H9 (cell line): ENCODE measurements at regions not wholly inside any gene's neighbourhood (a gene's known extent, or its start where the extent isn't known, plus 50 kb on each side); places are given as distances from the start of the nearest gene placed in this dataset.

ENCODE experiments used
- DNase-seq: peaks from one replicate; pipeline ENCODE4 v3.0.0-alpha.2; 2017
- H2AFZ ChIP-seq: one replicate; pipeline ENCODE4 v1.6.1; 2013; ENCODE audit warnings: mild to moderate bottlenecking, low read length, control low read depth, moderate library complexity
- H2AK5ac ChIP-seq: 2 replicates; pipeline ENCODE4 v1.6.1; 2013; ENCODE audit warnings: low read length, control low read depth, mixed read lengths; ENCODE audit not compliant: insufficient read length
- H2BK120ac ChIP-seq: one replicate; pipeline ENCODE4 v1.6.1; 2013; ENCODE audit warnings: low read depth, mild to moderate bottlenecking, low read length, control low read depth, inconsistent platforms; ENCODE audit not compliant: poor library complexity, severe bottlenecking
- H2BK12ac ChIP-seq: 2 replicates; pipeline ENCODE4 v1.6.1; 2013; ENCODE audit warnings: low read length, control low read depth, mixed read lengths, low read depth; ENCODE audit not compliant: insufficient read length
- H2BK15ac ChIP-seq: 2 replicates; pipeline ENCODE4 v1.6.1; 2013; ENCODE audit warnings: low read depth, low read length, control low read depth
- H2BK20ac ChIP-seq: one replicate; pipeline ENCODE4 v1.6.1; 2013; ENCODE audit warnings: low read depth, mild to moderate bottlenecking, low read length, control low read depth, inconsistent platforms; ENCODE audit not compliant: poor library complexity, severe bottlenecking
- H2BK5ac ChIP-seq: 2 replicates; pipeline ENCODE4 v1.6.1; 2013; ENCODE audit warnings: low read length, control low read depth, mixed read lengths; ENCODE audit not compliant: insufficient read length
- H3K14ac ChIP-seq: 2 replicates; pipeline ENCODE4 v1.6.1; 2013; ENCODE audit warnings: low read length, control low read depth; ENCODE audit not compliant: insufficient read depth
- H3K18ac ChIP-seq: 2 replicates; pipeline ENCODE4 v1.6.1; 2013; ENCODE audit warnings: low read depth, mild to moderate bottlenecking, mixed read lengths, low read length, control low read depth; ENCODE audit not compliant: insufficient read length
- H3K23ac ChIP-seq: 2 replicates; pipeline ENCODE4 v1.6.1; 2013; ENCODE audit warnings: low read length, control low read depth, mixed read lengths, low read depth; ENCODE audit not compliant: insufficient read length
- H3K23me2 ChIP-seq: 2 replicates; pipeline ENCODE4 v1.6.1; 2013; ENCODE audit warnings: low read depth, mild to moderate bottlenecking, mixed read lengths, low read length, control low read depth; ENCODE audit not compliant: insufficient read length, poor library complexity, severe bottlenecking
- H3K27ac ChIP-seq: 2 replicates; pipeline ENCODE4 v1.5.1; 2013; ENCODE audit warnings: low read length, control low read depth, mixed read lengths, low read depth; ENCODE audit not compliant: insufficient read length
- H3K27me3 ChIP-seq: 2 replicates; pipeline ENCODE4 v1.6.1; 2013; ENCODE audit warnings: low read length, control low read depth, inconsistent platforms; ENCODE audit not compliant: insufficient read depth
- H3K4ac ChIP-seq: 2 replicates; pipeline ENCODE4 v1.6.1; 2013; ENCODE audit warnings: low read depth, mild to moderate bottlenecking, control low read depth, inconsistent platforms, low read length, moderate library complexity
- H3K4me1 ChIP-seq: 2 replicates; pipeline ENCODE4 v1.6.1; 2013; ENCODE audit warnings: low read length, control low read depth, inconsistent platforms; ENCODE audit not compliant: insufficient read depth
- H3K4me2 ChIP-seq: 2 replicates; pipeline ENCODE4 v1.6.1; 2013; ENCODE audit warnings: low read length, control low read depth, mixed read lengths; ENCODE audit not compliant: insufficient read length, insufficient read depth
- H3K56ac ChIP-seq: 2 replicates; pipeline ENCODE4 v1.6.1; 2013; ENCODE audit warnings: low read depth, mild to moderate bottlenecking, mixed read lengths, low read length, control low read depth; ENCODE audit not compliant: insufficient read length
- H3K79me1 ChIP-seq: 2 replicates; pipeline ENCODE4 v1.6.1; 2013; ENCODE audit warnings: low read depth, mild to moderate bottlenecking, moderate library complexity, low read length, control low read depth, inconsistent platforms; ENCODE audit not compliant: insufficient read depth, poor library complexity, severe bottlenecking
- H3K79me2 ChIP-seq: 2 replicates; pipeline ENCODE4 v1.6.1; 2013; ENCODE audit warnings: low read length, control low read depth, inconsistent platforms; ENCODE audit not compliant: insufficient read depth
- H3K9ac ChIP-seq: 2 replicates; pipeline ENCODE4 v1.6.1; 2013; ENCODE audit warnings: low read length, control low read depth, mixed read lengths; ENCODE audit not compliant: insufficient read length; ENCODE audit errors: extremely low read depth
- H3K9me3 ChIP-seq: one replicate; pipeline ENCODE4 v1.6.1; 2013; ENCODE audit warnings: low read depth, low read length, inconsistent platforms; ENCODE audit not compliant: control insufficient read depth
- H3T11ph ChIP-seq: one replicate; pipeline ENCODE4 v1.6.1; 2013; ENCODE audit warnings: mild to moderate bottlenecking, low read length, control low read depth, inconsistent platforms
- H4K20me1 ChIP-seq: one replicate; pipeline ENCODE4 v1.6.1; 2013; ENCODE audit not compliant: control insufficient read depth, insufficient read length, insufficient read depth
- H4K5ac ChIP-seq: 2 replicates; pipeline ENCODE4 v1.6.1; 2013; ENCODE audit warnings: low read depth, mild to moderate bottlenecking, mixed read lengths, low read length, control low read depth; ENCODE audit not compliant: insufficient read length
- H4K8ac ChIP-seq: replicated peaks from 2 replicates; pipeline ENCODE4 v1.6.1; 2013; ENCODE audit warnings: low read length, control low read depth, mixed read lengths, low read depth; ENCODE audit not compliant: insufficient read length
- H4K91ac ChIP-seq: 2 replicates; pipeline ENCODE4 v1.6.1; 2013; ENCODE audit warnings: low read depth, mild to moderate bottlenecking, moderate library complexity, mixed read lengths, low read length, control low read depth; ENCODE audit not compliant: insufficient read length
- H3K27ac Mint-ChIP-seq, 3 experiments: 2 replicates in 2 of 3; 3 replicates in 1 of 3; pipeline ENCODE4 v1.8.0; 2020 to 2021; ENCODE audit warnings: mixed read lengths in 3 of 3, mild to moderate bottlenecking in 1 of 3, moderate library complexity in 1 of 3
- H3K27me3 Mint-ChIP-seq: 2 replicates; pipeline ENCODE4 v1.8.0; 2021; ENCODE audit warnings: low read depth, mild to moderate bottlenecking, moderate library complexity, mixed read lengths
- H3K36me3 Mint-ChIP-seq, 3 experiments: 2 replicates in 2 of 3; 3 replicates in 1 of 3; pipeline ENCODE4 v1.8.0; 2020 to 2021; ENCODE audit warnings: low read depth in 3 of 3, mixed read lengths in 3 of 3; ENCODE audit not compliant: insufficient read depth in 1 of 3
- H3K4me1 Mint-ChIP-seq, 2 experiments: 2 replicates each; pipeline ENCODE4 v1.8.0; 2020; ENCODE audit warnings: mixed read lengths in 2 of 2
- H3K4me3 Mint-ChIP-seq, 2 experiments: 2 replicates in 1 of 2; 3 replicates in 1 of 2; pipeline ENCODE4 v1.8.0; 2020 to 2021; ENCODE audit warnings: mild to moderate bottlenecking in 2 of 2, mixed read lengths in 2 of 2, moderate library complexity in 1 of 2
- H3K9me3 Mint-ChIP-seq, 2 experiments: 2 replicates in 1 of 2; 3 replicates in 1 of 2; pipeline ENCODE4 v1.8.0; 2020; ENCODE audit warnings: mild to moderate bottlenecking in 2 of 2, mixed read lengths in 2 of 2, moderate library complexity in 1 of 2
- WGBS: extraction: QIAGEN DNeasy Blood & Tissue Kit; methylation state at CpG from one replicate; pipeline ENCODE4 v1.1.7; 2013; ENCODE audit warnings: missing lambda C conversion rate, low lambda C conversion rate, mixed read lengths; ENCODE audit not compliant: insufficient read length; ENCODE audit errors: extremely low coverage; 5-methylcytosine and 5-hydroxymethylcytosine counted together
- TF ChIP-seq, protein P1 (sequence below): fragments of 200-600 bp; sonication (generic); conservative IDR thresholded peaks from 3 replicates; pipeline ENCODE4 v1.8.0; 2021; ENCODE audit warnings: antibody characterized with exemption, mild to moderate bottlenecking

DNA sequence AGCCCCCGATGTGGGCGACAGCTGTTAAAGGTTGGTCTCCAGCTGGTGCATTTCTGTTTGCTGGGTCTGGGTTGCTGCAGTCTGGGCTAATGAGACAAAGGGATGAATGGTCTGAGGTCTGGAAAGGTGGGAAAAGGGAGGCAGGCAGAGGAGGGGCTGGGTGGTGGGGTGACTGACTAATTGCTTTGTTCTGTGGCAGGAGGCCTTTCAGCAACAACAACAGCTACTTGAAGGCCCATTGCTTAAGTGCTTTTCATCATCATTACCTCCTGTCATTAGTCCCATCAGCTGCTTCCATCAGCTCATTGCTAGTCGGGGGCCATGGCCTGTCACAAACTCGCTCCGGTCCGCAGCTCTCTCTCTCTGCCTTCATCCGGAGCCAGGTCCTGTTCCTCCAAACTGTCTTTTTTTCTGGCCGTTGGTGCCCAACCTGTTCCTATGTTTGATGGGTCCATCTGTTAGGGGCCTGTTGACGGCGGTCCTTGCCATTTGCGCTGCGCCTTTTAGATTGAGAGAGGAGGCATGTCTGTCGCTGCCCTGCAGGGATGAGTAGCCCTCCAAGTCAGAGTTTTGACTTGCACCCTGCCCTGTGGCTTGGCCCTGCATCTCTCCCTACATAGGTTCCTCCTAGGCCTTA is 105.6 kb upstream of the PLXNA2 start:
- Histone ChIP-seq H3K56ac (no peak overlapping the region), H2BK15ac (no peak overlapping the region), H2AK5ac (no peak overlapping the region), H3K9ac (no peak overlapping the region), H2BK20ac (no peak overlapping the region), H3K27ac (no peak overlapping the region), H3K4me1 (no peaks in the 10 kb centered on the region), H4K91ac (no peak overlapping the region), H2AFZ (no peak overlapping the region), H3K23ac (no peak overlapping the region), H4K5ac (no peak overlapping the region), H2BK5ac (no peak overlapping the region), H3K9me3 (no peaks in the 10 kb centered on the region), H2BK12ac (no peak overlapping the region), H3K4me2 (no peak overlapping the region), H3T11ph (no peak overlapping the region), H3K27me3 (no peaks in the 10 kb centered on the region), H3K79me1 (no peaks in the 10 kb centered on the region), H3K23me2 (no peaks in the 10 kb centered on the region), H3K18ac (no peak overlapping the region), H3K14ac (no peak overlapping the region), H3K79me2 (no peaks in the 10 kb centered on the region; the same call in 1 of the 2 replicates), H4K8ac (no peak overlapping the region), H2BK120ac (no peak overlapping the region), H3K4ac (no peak overlapping the region), H4K20me1 (no peaks in the 10 kb centered on the region)
- peaks cover 12 to 18% of the 10 kb centered on the region in 2 experiments for H3K4me1 Mint-ChIP-seq
- H3K4me3 Mint-ChIP-seq = no peak overlapping the region
- no peaks in the 10 kb centered on the region for H3K27me3 Mint-ChIP-seq
- no CpG with 5 or more reads among the region's 13 CpGs for WGBS
- TF ChIP-seq, protein P1, sequence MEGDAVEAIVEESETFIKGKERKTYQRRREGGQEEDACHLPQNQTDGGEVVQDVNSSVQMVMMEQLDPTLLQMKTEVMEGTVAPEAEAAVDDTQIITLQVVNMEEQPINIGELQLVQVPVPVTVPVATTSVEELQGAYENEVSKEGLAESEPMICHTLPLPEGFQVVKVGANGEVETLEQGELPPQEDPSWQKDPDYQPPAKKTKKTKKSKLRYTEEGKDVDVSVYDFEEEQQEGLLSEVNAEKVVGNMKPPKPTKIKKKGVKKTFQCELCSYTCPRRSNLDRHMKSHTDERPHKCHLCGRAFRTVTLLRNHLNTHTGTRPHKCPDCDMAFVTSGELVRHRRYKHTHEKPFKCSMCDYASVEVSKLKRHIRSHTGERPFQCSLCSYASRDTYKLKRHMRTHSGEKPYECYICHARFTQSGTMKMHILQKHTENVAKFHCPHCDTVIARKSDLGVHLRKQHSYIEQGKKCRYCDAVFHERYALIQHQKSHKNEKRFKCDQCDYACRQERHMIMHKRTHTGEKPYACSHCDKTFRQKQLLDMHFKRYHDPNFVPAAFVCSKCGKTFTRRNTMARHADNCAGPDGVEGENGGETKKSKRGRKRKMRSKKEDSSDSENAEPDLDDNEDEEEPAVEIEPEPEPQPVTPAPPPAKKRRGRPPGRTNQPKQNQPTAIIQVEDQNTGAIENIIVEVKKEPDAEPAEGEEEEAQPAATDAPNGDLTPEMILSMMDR = no peak
- H3K27ac Mint-ChIP-seq = no peak overlapping the region
- DNase-seq = peak; percentile 36
- no peaks in the 10 kb centered on the region for H3K36me3 Mint-ChIP-seq
- H3K9me3 Mint-ChIP-seq = peaks cover 0 to 5% of the 10 kb centered on the region in 2 experiments; a peak in 1 of 5 replicates
